Brain pericyte (primary cell): ENCODE measurements at regions not wholly inside any gene's neighbourhood (a gene's known extent, or its start where the extent isn't known, plus 50 kb on each side); places are given as distances from the start of the nearest gene placed in this dataset.
"Not testable (repeated sequence)": the region's sequence is repeated elsewhere in the genome, so short reads cannot be mapped to it uniquely, and the experiment has no call there.

Source experiments
- DNase-seq: peaks from one replicate; pipeline ENCODE4 v3.0.0-alpha.2; 2012; ENCODE audit warnings: low read depth, low spot score

- DNase-seq: no peak
Measured at GRCh38 chr4:3651267-3651845, 114.8 kb upstream of the ADRA2C start.

- DNase-seq: no peak
Measured at GRCh38 chr4:3649491-3649890, 116.7 kb upstream of the ADRA2C start.

- no peak for DNase-seq
Measured at GRCh38 chr4:3648731-3649130, 116.5 kb upstream of the LRPAP1 start.

- DNase-seq: no peak
Measured at GRCh38 chr4:3648195-3648594, 116.0 kb upstream of the LRPAP1 start.

- DNase-seq: no peak
Measured at GRCh38 chr4:3647421-3647820, 115.2 kb upstream of the LRPAP1 start.

GRCh38 chr4:3645711-3646679, 113.8 kb upstream of the LRPAP1 start:
- no peak for DNase-seq

- no peak for DNase-seq
Measured at GRCh38 chr4:3644849-3645627, 112.8 kb upstream of the LRPAP1 start.

GRCh38 chr4:3643518-3644433, 111.6 kb upstream of the LRPAP1 start:
- DNase-seq: no peak

GRCh38 chr4:3642806-3643517, 110.7 kb upstream of the LRPAP1 start:
- DNase-seq: no peak

GRCh38 chr4:3642056-3642630, 109.9 kb upstream of the LRPAP1 start:
- no peak for DNase-seq

GRCh38 chr4:3641501-3641900, 109.3 kb upstream of the LRPAP1 start:
- DNase-seq: no peak

- DNase-seq: no peak
Measured at GRCh38 chr4:3640587-3640962, 108.4 kb upstream of the LRPAP1 start.

- DNase-seq: no peak
Measured at GRCh38 chr4:3639613-3640586, 107.7 kb upstream of the LRPAP1 start.

GRCh38 chr4:3638080-3638795, 106.0 kb upstream of the LRPAP1 start:
- no peak for DNase-seq

- DNase-seq: no peak
Measured at GRCh38 chr4:3637326-3638016, 105.2 kb upstream of the LRPAP1 start.

- DNase-seq: no peak
Measured at GRCh38 chr4:3636646-3637320, 104.6 kb upstream of the LRPAP1 start.

- DNase-seq: not testable (repeated sequence)
Measured at GRCh38 chr4:3636020-3636419, 103.8 kb upstream of the LRPAP1 start.
